Large intestine (tissue), 3 donors: ENCODE measurements at regions not wholly inside any gene's neighbourhood (a gene's known extent, or its start where the extent isn't known, plus 50 kb on each side); places are given as distances from the start of the nearest gene placed in this dataset.

Experiments used
- DNase-seq, 2 donors: peaks; one replicate each; pipeline versions ENCODE4 v3.0.0 to v3.0.0-alpha.2; 2013
- H3K27ac ChIP-seq: one replicate; pipeline ENCODE4 v1.5.1; 2013; ENCODE audit warnings: low read length
- H3K27me3 ChIP-seq: 2 replicates; pipeline ENCODE4 v1.6.1; 2013; ENCODE audit warnings: low read length; ENCODE audit not compliant: control insufficient read depth, insufficient read depth
- H3K36me3 ChIP-seq: 2 replicates; pipeline ENCODE4 v1.6.1; 2013; ENCODE audit warnings: low read length; ENCODE audit not compliant: control insufficient read depth, insufficient read depth
- H3K4me1 ChIP-seq: one replicate; pipeline ENCODE4 v1.6.1; 2013; ENCODE audit warnings: low read length; ENCODE audit not compliant: control insufficient read depth, insufficient read depth
- H3K4me3 ChIP-seq: one replicate; pipeline ENCODE4 v1.5.1; 2013; ENCODE audit warnings: low read length
- H3K9me3 ChIP-seq: one replicate; pipeline ENCODE4 v1.6.1; 2013; ENCODE audit warnings: mild to moderate bottlenecking, low read depth, low read length, moderate library complexity; ENCODE audit not compliant: control insufficient read depth
- WGBS: methylation state at CpG from one replicate; pipeline ENCODE4 v1.1.5; 2013; ENCODE audit warnings: low lambda C conversion rate; ENCODE audit not compliant: insufficient coverage; 5-methylcytosine and 5-hydroxymethylcytosine counted together

- no peaks in the 10 kb centered on the region for H3K4me1 ChIP-seq
- no peaks in the 10 kb centered on the region for H3K36me3 ChIP-seq
- H3K27ac ChIP-seq, result no peak overlapping the region
- DNase-seq, result no peak
- WGBS, result no CpG with 5 or more reads among the region's 5 CpGs
- no peaks in the 10 kb centered on the region for H3K27me3 ChIP-seq
- H3K4me3 ChIP-seq, result no peak overlapping the region
- no peaks in the 10 kb centered on the region for H3K9me3 ChIP-seq
Measured at GRCh38 chr19:27890696-27891095, 1322.3 kb downstream of the UQCRFS1 start.

- Histone ChIP-seq H3K9me3 (no peaks in the 10 kb centered on the region), H3K4me1 (no peaks in the 10 kb centered on the region), H3K27ac (no peak overlapping the region), H3K4me3 (no peak overlapping the region), H3K27me3 (no peaks in the 10 kb centered on the region), H3K36me3 (no peaks in the 10 kb centered on the region)
- no CpG with 5 or more reads among the region's 3 CpGs for WGBS
- DNase-seq, result no peak
Measured at GRCh38 chr19:27890206-27890605, 1322.7 kb downstream of the UQCRFS1 start.

GRCh38 chr19:27889156-27889555 lies 1323.8 kb downstream of the UQCRFS1 start:
- no peaks in the 10 kb centered on the region for H3K36me3 ChIP-seq
- no peak overlapping the region for H3K4me3 ChIP-seq
- WGBS, result no CpG with 5 or more reads among the region's 3 CpGs
- no peaks in the 10 kb centered on the region for H3K27me3 ChIP-seq
- H3K27ac ChIP-seq, result no peak overlapping the region
- H3K9me3 ChIP-seq, result no peaks in the 10 kb centered on the region
- DNase-seq, result no peak
- H3K4me1 ChIP-seq, result no peaks in the 10 kb centered on the region

- Histone ChIP-seq H3K4me3 (no peak overlapping the region), H3K9me3 (no peaks in the 10 kb centered on the region), H3K4me1 (no peaks in the 10 kb centered on the region), H3K36me3 (no peaks in the 10 kb centered on the region), H3K27me3 (no peaks in the 10 kb centered on the region), H3K27ac (no peak overlapping the region)
- no peak for DNase-seq
- WGBS, result no CpG with 5 or more reads among the region's 2 CpGs
Measured at GRCh38 chr19:27887946-27888345, 1325.0 kb downstream of the UQCRFS1 start.

GRCh38 chr19:27885359-27885758 lies 1327.6 kb downstream of the UQCRFS1 start:
- no peak overlapping the region for H3K27ac ChIP-seq
- H3K4me3 ChIP-seq, result no peak overlapping the region
- H3K27me3 ChIP-seq, result no peaks in the 10 kb centered on the region
- H3K4me1 ChIP-seq, result no peaks in the 10 kb centered on the region
- H3K36me3 ChIP-seq, result no peaks in the 10 kb centered on the region
- 60% methylated on average over 1 of the region's 7 CpGs for whole genome bisulfite sequencing
- DNase-seq, result no peak
- no peaks in the 10 kb centered on the region for H3K9me3 ChIP-seq

- WGBS, result no CpG with 5 or more reads among the region's 2 CpGs
- DNase-seq, result no peak
- H3K27ac ChIP-seq, result no peak overlapping the region
- no peaks in the 10 kb centered on the region for H3K4me1 ChIP-seq
- no peaks in the 10 kb centered on the region for H3K27me3 ChIP-seq
- no peaks in the 10 kb centered on the region for H3K9me3 ChIP-seq
- H3K4me3 ChIP-seq, result no peak overlapping the region
- H3K36me3 ChIP-seq, result no peaks in the 10 kb centered on the region
Measured at GRCh38 chr19:27884376-27884775, 1328.6 kb downstream of the UQCRFS1 start.

- no peak overlapping the region for H3K27ac ChIP-seq
- no peaks in the 10 kb centered on the region for H3K36me3 ChIP-seq
- H3K27me3 ChIP-seq, result no peaks in the 10 kb centered on the region
- no CpG with 5 or more reads among the region's 3 CpGs for WGBS
- H3K9me3 ChIP-seq, result no peaks in the 10 kb centered on the region
- no peak overlapping the region for H3K4me3 ChIP-seq
- no peaks in the 10 kb centered on the region for H3K4me1 ChIP-seq
- no peak for DNase-seq
Measured at GRCh38 chr19:27881213-27881612, 1331.7 kb downstream of the UQCRFS1 start.

GRCh38 chr19:27876976-27877512 lies 1335.9 kb downstream of the UQCRFS1 start:
- 100% methylated on average over 2 of the region's 6 CpGs for WGBS

GRCh38 chr19:27876489-27876888 lies 1336.5 kb downstream of the UQCRFS1 start:
- no peaks in the 10 kb centered on the region for H3K9me3 ChIP-seq
- no peaks in the 10 kb centered on the region for H3K27me3 ChIP-seq
- H3K36me3 ChIP-seq, result no peaks in the 10 kb centered on the region
- H3K4me1 ChIP-seq, result no peaks in the 10 kb centered on the region
- H3K27ac ChIP-seq, result no peak overlapping the region
- H3K4me3 ChIP-seq, result no peak overlapping the region
- WGBS, result no CpG with 5 or more reads among the region's 3 CpGs
- no peak for DNase-seq

More at GRCh38 chr19:27876976-27877512, 1335.9 kb downstream of the UQCRFS1 start:
- DNase-seq, result no peak
- no peak overlapping the region for H3K27ac ChIP-seq
- H3K4me1 ChIP-seq, result no peaks in the 10 kb centered on the region
- H3K27me3 ChIP-seq, result no peaks in the 10 kb centered on the region
- no peak overlapping the region for H3K4me3 ChIP-seq
- no peaks in the 10 kb centered on the region for H3K9me3 ChIP-seq
- no peaks in the 10 kb centered on the region for H3K36me3 ChIP-seq

- 83% methylated on average over 2 of the region's 4 CpGs for WGBS
- H3K4me1 ChIP-seq, result no peaks in the 10 kb centered on the region
Measured at GRCh38 chr19:27872370-27872769, 1340.6 kb downstream of the UQCRFS1 start.

DNA sequence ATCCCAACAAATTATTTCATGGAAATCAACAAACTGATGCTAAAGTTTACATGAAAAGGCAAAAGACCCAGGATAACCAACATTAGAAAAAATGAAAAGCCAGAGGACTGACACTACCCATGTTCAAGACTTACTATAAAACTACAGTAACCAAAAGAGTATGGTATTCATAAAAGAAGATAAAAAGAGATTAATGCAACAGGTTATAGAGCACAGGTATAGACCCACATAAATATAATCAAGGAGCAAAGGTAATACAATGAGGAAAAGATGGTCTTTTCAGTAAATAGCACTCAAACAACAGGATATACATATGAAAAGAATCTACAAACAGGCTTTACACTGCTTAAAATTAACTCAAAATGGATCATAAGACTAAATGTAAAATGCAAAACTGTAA lies 1342.7 kb downstream of the UQCRFS1 start:
- no peak overlapping the region for H3K4me3 ChIP-seq
- no peaks in the 10 kb centered on the region for H3K4me1 ChIP-seq
- H3K9me3 ChIP-seq, result no peaks in the 10 kb centered on the region
- H3K27ac ChIP-seq, result no peak overlapping the region
- DNase-seq, result no peak
- H3K27me3 ChIP-seq, result no peaks in the 10 kb centered on the region
- H3K36me3 ChIP-seq, result no peaks in the 10 kb centered on the region

More at GRCh38 chr19:27872370-27872769, 1340.6 kb downstream of the UQCRFS1 start:
- Histone ChIP-seq H3K36me3 (no peaks in the 10 kb centered on the region), H3K4me3 (no peak overlapping the region), H3K27me3 (no peaks in the 10 kb centered on the region), H3K27ac (no peak overlapping the region), H3K9me3 (no peaks in the 10 kb centered on the region)
- DNase-seq, result no peak
